ENCODE measurements at regions not wholly inside any gene's neighbourhood (a gene's known extent, or its start where the extent isn't known, plus 50 kb on each side); places are given as distances from the start of the nearest gene placed in this dataset.

GRCh38 chr7:131781-132482 is 60.4 kb upstream of the FAM20C start:
- CTCF ChIA-PET = no interaction called here
- POLR2A ChIA-PET = no interaction called here

GRCh38 chr7:132899-133298 is 59.5 kb upstream of the FAM20C start:
- ChIA-PET POLR2A (no interaction called here), CTCF (no interaction called here)

GRCh38 chr7:133470-133869 is 58.9 kb upstream of the FAM20C start:
- ChIA-PET CTCF (no interaction called here), POLR2A (no interaction called here)

GRCh38 chr7:134029-134428 is 58.3 kb upstream of the FAM20C start:
- CTCF ChIA-PET = no interaction called here
- POLR2A ChIA-PET = no interaction called here

GRCh38 chr7:134561-135256 is 57.7 kb upstream of the FAM20C start:
- ChIA-PET CTCF (no interaction called here), POLR2A (no interaction called here)

GRCh38 chr7:135257-135653 is 57.1 kb upstream of the FAM20C start:
- ChIA-PET POLR2A (no interaction called here), CTCF (no interaction called here)

GRCh38 chr7:135731-136645 is 56.4 kb upstream of the FAM20C start:
- POLR2A ChIA-PET = no interaction called here
- CTCF ChIA-PET = no interaction called here

GRCh38 chr7:137094-137891 is 55.1 kb upstream of the FAM20C start:
- ChIA-PET POLR2A (no interaction called here), CTCF (no interaction called here)

- CTCF ChIA-PET = no interaction called here
These were observed 53.2 kb upstream of the FAM20C start for GRCh38 chr7:139131-139530.

GRCh38 chr7:139561-140243 is 52.7 kb upstream of the FAM20C start:
- POLR2A ChIA-PET = no interaction called here
- CTCF ChIA-PET = no interaction called here

More at GRCh38 chr7:139131-139530, 53.2 kb upstream of the FAM20C start:
- POLR2A ChIA-PET = no interaction called here

GRCh38 chr7:140996-141395 is 51.4 kb upstream of the FAM20C start:
- ChIA-PET POLR2A (no interaction called here), CTCF (no interaction called here)

GRCh38 chr7:142248-142941 is 50.0 kb upstream of the FAM20C start:
- ChIA-PET POLR2A (no interaction called here), CTCF (no interaction called here)

All from activated CD8-positive, alpha-beta memory T cell treated with anti-CD3 and anti-CD28 coated beads for 36 hours (primary cell).